WI38 (cell line): ENCODE measurements at regions not wholly inside any gene's neighbourhood (a gene's known extent, or its start where the extent isn't known, plus 50 kb on each side); places are given as distances from the start of the nearest gene placed in this dataset.

ENCODE experiments used
- H3K4me3 ChIP-seq: 2 replicates; pipeline ENCODE4 v1.5.1; 2011; ENCODE audit warnings: low read depth, mild to moderate bottlenecking, control low read depth, low read length
- CTCF ChIP-seq: IDR thresholded peaks from 2 replicates; pipeline ENCODE4 v1.5.1; 2012; ENCODE audit warnings: low read depth, mild to moderate bottlenecking, control low read depth, low read length

- no peak overlapping the region for H3K4me3 ChIP-seq
- TF ChIP-seq CTCF = no peak
Measured at GRCh38 chr12:105611340-105611739, 280.8 kb downstream of the C12orf75 start.

DNA sequence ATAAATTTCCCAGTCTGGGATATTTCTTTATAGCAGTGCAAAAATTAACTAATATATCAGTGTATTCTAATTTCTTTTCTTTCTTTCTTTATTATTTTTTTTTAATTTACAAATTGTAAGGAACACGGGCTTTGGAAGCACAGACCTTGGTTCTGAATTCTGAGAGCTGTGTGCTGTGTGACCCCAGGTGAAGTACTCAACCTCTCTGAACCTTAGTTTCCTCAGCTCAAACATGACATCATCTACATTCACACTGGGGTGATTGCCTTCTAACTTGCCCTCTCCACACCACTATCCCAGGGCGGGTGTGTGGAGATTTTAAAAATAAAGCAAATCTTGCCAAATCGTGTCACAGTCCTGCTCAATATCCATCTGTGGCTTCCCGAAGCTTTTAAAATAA is 282.8 kb downstream of the C12orf75 start:
- H3K4me3 ChIP-seq = no peak overlapping the region
- TF ChIP-seq CTCF = no peak

- no peak for TF ChIP-seq CTCF
- H3K4me3 ChIP-seq = no peak overlapping the region
Measured at GRCh38 chr12:105613887-105614286, 283.4 kb downstream of the C12orf75 start.

DNA sequence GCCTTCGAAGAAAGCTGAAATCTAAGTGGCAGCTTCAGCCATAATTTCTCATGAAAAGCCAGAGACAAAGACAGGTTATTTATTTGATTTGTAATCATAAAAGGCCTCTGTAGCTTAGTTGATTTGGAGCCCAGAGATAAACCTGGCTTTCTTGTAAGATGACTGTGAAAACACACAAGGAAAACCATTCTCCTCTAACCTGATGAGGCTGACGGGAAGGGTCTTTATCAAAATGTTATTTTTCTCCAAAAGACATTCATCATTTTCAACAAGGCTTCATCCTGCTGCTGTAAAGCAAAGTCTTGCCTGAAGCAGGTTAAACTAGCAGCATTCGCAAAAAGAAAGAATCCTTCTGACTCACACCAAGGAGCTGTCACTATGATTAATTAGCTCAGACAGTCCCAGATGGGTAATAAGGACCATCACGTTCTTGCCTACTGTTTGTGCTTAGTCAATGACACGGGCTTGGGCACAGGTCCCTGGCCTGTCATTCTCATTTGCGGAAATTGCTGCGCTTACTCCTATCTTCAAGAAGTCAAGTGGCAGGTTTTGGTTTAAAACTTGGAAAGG is 286.6 kb downstream of the C12orf75 start:
- no peak overlapping the region for H3K4me3 ChIP-seq
- TF ChIP-seq CTCF = no peak

DNA sequence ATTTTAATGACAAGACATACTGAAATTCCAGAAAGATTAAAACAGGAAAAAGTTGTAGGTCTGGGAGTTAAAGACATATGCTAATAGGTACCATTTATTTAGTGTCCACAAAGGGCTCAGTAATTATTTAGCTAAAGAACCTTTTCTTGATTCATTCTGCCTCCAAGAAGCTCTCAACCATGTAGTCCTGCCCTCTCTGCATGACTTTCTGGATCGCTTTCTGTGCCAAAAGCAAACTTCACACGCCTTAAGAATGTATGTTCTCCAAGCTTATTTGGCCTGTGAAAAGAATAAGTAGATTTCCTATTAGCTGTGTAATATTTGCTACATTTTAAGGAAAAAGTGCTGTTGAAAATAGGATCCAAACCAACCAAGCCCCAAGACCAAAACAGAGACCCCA is 291.7 kb downstream of the C12orf75 start:
- no peak overlapping the region for H3K4me3 ChIP-seq
- no peak for TF ChIP-seq CTCF

GRCh38 chr12:105622846-105623736 is 292.6 kb downstream of the C12orf75 start:
- TF ChIP-seq CTCF = no peak
- H3K4me3 ChIP-seq = no peak overlapping the region

GRCh38 chr12:105626653-105627052 is 296.2 kb downstream of the C12orf75 start:
- no peak overlapping the region for H3K4me3 ChIP-seq
- TF ChIP-seq CTCF = no peak
